Urothelium cell line (cell line): ENCODE measurements at regions not wholly inside any gene's neighbourhood (a gene's known extent, or its start where the extent isn't known, plus 50 kb on each side); places are given as distances from the start of the nearest gene placed in this dataset.

Experiments used
- DNase-seq: peaks from one replicate; pipeline ENCODE4 v3.0.0; 2011; ENCODE audit warnings: low spot score, mixed read lengths
- FAIRE-seq: peaks from 2 replicates; lab custom pipeline; 2011; peaks lifted over from hg19 to GRCh38; lab: Jason Lieb, UNC

DNA sequence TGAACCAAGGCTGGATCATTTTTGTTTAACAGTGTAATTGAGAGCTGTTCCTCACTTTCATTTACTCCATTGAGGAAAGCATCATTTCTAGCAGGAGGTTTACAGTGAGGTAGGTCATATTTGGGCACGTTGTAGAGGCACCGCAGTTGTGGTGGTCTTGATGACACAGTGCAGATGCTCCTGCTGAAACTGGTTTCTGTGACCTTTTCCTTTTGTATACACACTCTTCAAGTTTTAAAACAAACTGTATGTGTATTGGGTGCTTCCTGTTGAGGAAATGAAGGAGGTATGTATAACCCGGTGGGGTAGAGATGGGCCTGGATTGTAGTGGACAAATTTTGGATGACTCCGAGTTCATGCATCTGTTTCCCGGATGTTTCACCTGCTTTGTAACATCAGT, 456.3 kb upstream of the RGS6 start:
- DNase-seq, result no peak
- peak; percentile 83 for FAIRE-seq

DNA sequence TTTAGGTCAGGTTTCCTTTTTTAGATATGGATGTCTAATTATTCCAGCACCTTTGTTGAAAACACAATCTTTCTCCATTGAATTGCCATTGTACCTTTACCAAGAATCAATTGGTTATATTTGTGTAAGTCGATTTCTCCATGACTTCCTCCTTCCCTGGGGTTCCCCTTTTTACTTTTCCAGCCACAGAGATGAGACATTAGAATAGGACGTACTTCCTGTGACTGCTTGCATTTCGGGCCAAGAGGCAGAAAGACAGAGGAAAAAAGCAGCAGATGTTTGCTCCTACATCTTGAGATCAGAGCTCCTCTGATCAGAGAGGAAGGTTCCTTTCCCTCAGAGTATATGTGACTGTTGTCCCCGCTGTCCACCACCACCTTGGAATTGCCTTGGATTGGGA, 453.7 kb upstream of the RGS6 start:
- no peak for FAIRE-seq
- no peak for DNase-seq

DNA sequence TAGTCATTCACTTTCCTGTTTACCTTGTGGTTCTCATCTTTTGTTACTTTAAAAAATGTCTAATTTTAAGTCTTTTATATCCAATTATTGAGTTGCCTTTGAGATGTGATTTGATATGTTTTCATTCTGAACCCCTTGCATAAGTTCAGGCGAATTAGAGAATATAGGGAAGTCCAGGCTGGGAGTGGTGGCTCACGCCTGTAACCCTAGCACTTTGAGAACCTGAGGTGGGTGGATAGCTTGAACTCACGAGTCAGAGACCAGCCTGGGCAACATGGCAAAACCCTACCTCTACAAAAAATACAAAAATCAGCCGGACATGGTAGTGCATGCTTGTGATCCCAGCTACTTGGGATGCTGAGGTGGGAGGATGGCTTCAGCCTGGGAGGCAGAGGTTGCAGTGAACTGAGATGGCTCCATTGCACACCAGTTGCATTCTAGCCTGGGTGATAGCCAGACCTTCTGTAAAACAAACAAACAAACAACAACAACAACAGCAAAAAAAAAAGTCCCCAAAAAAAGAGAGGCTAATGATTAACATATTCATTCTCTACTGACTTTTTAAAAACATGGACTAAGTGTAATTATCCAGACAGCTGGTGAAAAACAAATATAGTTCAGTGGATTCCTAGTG, 451.1 kb upstream of the RGS6 start:
- DNase-seq, result no peak
- no peak for FAIRE-seq

DNA sequence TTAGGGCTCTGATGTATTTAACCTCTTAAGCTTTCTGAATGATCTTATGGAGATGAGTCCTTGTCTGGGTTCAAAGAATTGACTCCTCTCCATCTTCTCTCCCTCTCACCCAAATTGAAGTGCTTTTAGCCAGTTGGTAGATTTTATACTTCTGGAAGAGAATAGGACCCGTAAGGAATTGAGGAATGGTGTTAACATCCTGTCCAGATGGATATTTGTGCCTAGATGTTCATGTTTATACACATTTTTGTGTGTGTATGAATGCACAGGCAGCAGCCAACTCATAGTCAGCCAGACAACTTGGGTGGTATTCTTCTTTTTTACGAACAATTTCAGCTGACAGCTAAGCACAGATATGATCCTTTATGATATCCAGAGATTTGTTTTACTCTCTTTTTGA, 449.6 kb upstream of the RGS6 start:
- no peak for FAIRE-seq
- DNase-seq, result no peak

DNA sequence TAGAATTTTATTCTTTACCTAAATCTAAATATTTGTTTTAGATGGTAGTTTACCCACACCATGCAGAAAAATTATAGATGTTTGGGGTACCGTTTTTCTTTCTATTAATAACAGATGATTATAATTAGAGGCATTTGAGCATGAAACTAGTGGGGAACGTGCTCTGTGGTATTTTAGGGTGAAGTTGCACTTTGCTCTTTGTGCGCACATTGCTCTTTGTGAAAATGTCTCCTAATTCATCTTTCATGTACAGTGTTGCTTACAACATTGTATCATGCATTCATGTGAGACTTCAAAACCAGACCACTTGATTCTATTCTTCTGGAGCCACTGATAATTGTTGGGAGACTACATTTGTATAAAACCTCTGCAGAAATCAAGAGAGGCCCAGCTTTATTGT, 449.1 kb upstream of the RGS6 start:
- no peak for DNase-seq
- FAIRE-seq, result no peak

DNA sequence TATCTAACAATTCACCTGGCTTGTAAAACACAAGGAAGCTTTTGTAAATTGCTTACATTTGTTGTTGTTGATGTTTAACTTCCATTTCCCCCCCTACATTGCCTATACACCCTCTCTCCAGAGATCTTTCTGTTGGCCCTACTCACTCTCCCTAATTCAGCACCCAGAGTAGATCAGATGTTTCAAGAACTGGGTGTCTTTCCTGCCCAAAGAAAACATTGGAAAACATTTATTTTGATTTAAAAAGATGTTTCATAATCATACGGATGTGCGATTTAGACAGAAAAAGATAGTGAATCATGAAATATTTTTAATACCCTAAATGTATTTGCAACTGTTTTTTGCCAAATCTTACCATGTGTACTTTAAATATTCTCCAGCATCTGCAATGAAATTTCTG, 446.4 kb upstream of the RGS6 start:
- DNase-seq (no peak), FAIRE-seq (no peak)

DNA sequence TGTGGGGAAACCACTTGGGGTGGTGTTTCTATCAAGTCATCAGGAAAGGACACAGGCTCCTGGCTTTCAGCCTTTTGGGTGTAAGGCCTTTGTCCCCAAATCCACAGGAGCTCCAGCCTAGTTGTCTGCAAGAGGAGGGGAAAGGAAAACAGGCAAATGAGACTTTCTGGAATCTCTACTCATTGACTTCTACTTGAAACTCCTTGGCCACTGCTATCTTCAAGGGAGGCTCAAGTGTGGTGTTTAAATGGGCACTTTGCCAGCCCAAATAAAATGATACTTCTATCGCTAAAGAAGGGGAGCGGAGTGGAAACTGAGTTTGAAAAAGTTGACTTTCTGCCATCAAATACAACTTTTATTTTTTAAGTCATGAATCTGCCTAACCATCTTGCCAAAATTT, 445.9 kb upstream of the RGS6 start:
- DNase-seq, result no peak
- no peak for FAIRE-seq

DNA sequence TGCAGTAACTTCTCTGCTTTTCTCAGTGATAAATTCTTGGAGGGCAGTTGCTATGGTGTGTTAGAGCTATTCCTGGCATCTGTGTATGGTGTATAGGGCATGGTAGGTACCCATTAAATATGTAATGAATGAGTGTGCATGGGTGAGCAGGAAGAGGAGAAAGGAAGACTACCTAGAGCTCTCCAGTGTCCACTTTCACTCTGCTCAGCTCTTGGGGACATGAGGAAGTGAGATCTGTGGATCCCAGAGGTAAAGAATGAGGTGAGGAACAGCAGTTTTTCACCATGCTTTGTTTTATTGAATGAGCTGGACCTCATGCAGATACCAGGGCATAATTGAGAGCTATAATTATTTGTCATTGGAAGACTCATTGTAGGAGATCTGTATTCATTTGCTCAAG, 444.8 kb upstream of the RGS6 start:
- DNase-seq (no peak), FAIRE-seq (peak; percentile 42)

DNA sequence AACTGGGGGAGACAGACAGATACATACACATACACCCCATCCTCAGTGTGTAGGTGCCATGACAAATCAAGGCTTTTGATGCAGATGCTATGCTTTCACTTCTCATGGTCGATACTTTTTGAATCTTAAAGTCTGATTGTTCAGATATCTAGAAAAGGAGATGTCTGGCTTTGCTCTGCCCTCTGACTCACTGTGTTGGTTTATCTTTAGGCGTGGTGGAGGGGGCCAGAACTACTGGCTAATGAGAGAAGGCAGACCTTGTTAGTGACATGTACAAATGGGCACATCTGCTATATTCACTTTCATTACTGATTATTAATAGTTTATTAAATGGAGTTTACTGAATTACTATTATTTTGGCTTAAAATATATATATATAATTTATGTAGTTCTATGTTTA, 444.3 kb upstream of the RGS6 start:
- FAIRE-seq, result no peak
- no peak for DNase-seq

DNA sequence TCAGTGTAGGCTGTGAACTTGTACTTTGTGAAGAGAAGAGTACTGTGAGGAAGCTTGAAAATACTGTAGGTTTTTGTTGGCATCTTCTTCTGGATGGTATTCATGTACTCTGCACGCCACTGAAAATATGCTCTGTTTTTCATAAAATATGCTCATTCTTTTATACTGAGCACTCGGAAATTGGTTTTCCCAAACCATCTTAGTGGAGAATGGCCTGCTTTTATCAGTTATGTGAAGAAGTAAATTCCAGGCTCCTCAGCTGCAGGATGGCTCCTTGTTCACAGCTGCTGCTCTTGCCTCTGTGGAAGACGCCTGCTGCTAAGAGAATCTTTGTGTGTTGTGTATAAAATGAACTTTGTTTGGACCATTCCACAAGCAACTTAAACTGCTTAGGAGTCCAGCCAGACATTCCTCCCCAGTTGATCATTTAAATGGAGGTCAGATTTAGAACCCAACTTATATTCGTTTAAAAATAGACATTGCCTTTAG, 443.5 kb upstream of the RGS6 start:
- no peak for DNase-seq
- peak; percentile 13 for FAIRE-seq

DNA sequence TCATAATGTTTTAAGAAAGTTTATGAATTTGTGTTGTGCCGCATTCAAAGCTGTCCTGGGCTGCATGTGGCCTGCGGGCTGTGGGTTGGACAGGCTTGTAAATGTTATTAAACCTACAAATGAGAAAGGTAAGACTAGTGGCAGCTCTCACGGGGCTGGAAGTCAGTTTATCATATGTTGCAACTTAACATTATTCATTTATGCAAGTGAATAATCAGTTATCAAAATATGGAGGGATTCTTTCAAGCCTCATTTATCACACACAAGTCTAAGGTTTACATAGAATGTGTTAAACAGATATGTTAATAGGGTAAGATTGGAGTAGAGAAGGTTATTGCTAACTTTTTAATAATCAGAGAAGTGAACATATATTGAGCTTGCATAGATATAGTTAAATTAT, 442.5 kb upstream of the RGS6 start:
- no peak for FAIRE-seq
- no peak for DNase-seq

DNA sequence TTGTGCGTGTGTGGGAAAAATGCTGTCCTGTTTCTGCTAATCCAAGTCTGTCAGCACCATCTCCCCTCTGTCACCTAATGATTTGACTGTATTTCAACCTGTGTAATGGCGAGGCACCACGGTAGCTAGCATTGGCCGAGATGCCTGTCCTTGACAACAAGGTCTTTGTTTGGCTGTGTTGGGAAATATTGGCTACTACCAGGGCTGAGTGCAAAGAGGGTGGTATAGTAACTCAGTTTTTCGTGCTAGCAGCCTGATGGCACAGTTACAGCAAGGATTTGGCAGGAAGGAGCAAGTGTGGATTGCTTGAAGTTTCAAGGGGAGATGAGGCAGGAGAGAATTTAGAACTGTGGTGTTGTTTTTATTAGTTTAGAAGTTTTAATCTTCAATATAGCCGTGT, 440.3 kb upstream of the RGS6 start:
- FAIRE-seq (no peak), DNase-seq (no peak)

DNA sequence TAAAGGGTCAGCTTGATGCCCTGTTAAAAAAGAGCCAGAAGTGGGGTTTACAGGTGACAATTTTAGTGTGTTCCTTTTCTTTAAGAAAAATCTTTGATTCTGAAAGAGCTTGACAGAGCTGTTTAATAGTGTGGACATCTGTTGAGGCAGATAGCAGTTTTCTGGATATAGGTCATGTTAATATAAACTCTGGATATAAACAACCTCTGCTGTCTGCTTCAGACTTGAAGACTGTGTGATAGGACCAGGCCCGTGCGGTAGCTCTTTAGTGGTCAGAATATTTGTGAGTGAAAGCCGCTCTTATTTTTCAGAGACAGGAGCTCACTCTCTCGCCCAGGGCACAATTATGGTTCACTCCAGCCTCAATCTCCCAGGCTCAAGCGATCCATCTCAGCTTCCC, 439.9 kb upstream of the RGS6 start:
- no peak for DNase-seq
- no peak for FAIRE-seq

DNA sequence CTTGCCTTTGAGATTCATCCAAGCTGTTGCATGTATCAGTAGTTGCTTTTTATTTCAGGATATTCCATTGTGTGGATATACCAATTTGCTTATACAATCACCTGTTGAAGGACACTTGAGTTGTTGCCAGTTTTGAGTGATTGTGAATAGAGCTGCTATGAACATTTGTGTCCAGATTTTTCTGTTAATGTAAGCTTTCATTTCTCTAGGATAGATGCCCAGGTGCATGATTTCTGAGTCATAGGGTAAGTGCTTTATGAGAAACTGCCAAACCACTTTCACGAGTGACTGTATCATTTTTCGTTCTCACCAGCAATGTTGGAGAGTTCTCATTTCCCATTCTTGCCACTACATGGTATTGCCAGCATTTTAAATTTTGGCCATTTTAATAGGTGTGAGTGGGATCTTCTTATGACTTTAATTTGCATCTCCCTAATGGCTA, 434.6 kb upstream of the RGS6 start:
- peak; percentile 24 for DNase-seq
- FAIRE-seq, result no peak

DNA sequence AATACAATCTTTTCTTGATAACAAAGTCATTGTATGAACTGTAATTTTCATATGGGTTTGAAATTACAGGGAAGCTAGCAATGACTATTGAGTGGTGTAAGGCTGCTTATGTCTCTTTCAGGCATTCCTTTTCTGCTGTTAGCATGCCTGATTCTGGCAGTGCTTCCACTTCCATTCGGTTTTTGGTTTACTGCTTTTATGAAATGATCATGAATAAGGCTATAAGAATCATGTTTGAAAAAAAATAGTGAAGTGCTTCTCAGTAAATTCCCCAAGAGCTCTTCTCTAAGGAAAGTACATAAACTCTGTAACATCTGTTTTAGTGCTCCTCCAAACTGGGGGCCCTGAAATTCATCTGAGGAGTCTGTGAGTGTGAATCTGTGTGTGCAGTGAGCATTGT, 434.0 kb upstream of the RGS6 start:
- DNase-seq (no peak), FAIRE-seq (no peak)

DNA sequence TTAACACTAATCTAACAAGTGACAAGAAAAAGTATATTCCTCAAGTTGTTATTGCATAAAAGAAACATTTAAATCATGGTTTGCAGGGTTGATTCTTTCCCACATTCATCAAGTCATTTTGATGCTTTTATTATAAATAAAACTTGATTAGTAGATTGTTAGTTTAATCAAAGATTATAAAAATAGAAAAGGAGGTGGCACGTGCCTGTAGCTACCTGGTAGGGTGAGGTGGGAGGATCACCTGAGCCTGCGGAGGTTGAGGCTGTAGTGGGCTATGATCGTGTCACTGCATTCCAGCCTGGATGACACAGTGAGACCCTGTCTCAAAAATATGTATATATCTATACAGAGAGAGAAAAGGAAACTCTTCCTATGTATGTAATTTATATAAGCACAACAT, 433.2 kb upstream of the RGS6 start:
- DNase-seq (no peak), FAIRE-seq (peak; percentile 63)

DNA sequence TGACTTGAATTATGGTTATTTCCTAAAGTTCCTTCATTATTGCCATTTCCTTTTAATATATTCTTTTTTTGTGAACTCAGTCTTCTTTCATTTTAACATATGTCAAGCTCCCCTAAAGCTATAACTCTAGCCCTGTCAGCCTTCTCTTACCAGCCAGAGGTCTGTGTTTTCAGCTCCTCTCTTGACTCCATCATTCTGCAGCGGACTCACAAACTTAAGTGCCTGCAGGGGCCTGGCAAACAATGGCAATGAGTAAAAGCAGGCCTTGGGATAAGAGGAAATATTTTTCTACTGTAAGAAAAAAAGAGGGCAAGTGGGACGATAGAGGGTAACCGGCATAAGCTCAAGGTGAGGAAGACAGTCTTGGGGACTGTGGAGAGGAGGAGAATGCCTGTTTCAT, 424.5 kb upstream of the RGS6 start:
- DNase-seq (no peak), FAIRE-seq (no peak)

DNA sequence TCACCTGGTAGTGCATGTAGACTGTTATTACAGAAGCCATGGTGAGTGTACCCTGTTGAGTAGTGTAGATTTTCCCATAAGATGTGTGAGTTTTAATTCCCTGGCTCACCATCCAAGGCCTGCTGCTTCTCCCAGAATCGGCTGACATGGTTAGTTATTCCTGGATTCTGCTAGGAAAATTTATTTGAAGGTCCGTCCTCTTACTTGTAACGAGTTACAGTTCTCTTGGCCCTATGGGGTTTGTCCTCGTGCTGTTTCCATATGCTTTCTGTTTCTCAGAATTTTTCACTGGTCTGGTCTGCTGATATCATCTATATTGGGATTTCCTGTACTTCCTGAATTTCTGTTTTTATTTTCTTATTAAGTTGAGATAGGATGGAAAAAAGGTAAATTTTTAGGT, 423.3 kb upstream of the RGS6 start:
- FAIRE-seq (no peak), DNase-seq (no peak)

DNA sequence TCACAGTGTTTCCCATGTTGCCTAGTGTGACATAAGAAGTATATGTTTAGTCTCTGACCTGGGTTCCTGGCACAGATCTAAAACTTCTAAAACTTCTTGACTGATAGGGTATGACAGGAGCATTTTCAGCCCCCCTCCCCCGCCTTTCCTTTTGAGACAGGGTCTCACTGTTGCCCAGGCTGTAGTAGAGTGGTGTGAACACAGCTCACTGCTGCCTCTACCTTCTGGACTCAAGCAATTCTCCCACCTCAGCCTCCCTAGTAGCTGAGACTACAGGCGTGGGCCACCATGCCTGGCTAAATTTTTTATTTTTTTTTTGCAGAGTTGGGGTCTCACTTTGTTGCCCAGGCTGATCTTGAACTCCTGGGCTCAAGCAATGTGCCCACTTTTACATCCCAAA, 421.1 kb upstream of the RGS6 start:
- DNase-seq, result no peak
- no peak for FAIRE-seq

DNA sequence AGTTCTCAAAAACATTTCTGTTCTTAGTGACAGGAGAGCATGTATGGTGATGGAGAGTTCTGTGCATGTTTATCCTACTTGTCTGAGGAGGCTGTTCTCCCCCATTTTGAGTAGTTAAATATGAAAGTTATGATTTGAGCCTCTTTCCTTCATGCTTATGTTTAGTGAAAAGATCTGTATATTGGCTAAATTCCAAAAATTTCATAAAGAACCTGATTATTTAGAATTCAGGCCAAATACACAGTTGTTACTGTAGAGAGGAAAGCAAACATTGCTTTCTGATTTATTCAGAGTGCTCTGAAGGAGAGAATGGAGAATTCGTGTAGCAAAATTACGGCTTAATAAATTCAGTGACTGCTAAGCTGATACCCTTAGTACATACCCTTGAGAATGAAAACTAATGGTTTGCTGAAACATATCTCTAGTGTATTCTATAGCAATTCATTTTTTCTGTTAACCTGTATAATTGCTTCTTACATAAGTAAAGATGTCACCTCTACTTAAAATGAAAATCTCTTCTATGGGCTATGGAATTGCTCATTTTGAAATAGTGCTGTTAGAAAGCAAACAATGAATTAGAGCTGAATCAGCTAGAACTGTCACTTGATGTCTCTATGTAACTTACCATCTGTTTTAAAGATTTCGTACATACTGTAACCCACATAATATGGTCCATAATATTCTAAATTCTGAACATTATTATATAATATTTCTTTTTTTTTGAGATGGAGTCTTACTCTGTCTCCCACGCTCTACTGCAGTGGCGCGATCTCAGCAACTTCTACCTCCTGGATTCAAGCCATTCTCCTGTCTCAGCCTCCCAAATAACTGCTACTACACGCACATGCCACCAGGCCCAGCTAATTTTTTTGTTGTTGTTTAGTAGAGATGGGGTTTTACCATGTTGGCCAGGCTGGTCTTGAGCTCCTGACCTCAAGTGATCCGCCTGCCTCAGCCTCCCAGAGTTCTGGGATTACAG, 417.0 kb upstream of the RGS6 start:
- FAIRE-seq (no peak), DNase-seq (no peak)

DNA sequence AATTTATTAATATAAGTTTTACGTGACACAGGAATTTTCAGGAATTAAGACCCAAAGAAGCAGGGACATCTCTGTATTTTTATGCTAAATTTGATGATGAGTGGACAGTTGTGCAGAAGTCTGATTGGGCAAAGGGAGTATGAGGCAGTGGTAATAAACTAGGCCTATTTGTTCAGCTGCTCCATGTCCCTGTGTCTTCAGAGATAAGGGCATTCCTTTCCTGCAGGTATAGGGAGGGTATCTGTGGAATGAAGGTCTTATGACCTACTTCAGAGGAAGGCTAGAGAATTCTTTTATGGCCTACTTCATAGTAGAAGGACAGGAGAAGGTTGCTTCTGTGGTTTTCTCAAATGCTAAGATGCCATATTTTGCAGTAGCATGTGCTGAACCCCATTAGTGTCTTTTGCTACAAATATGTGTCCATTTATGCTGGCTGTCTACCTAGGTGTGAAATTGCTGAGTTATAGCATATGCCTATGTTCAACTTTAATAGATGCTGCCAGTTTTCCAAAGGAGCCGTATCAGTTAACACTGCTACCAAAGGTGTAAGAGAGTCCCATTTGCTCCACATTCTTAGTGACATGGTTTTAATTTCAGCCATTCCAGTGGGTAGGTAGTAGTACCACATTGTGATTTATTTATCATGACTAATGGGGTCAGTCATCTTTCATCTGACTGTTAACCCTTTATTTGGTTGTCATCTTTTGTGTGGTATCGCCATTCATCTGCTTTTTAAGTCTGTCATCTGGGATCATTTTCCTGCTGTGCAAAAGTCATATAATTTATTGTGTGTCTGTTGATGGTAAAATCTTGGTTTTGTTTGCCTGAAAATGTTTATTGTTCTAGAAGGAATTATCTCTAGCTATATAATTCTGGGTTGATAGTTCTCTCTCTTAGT, 410.7 kb upstream of the RGS6 start:
- DNase-seq (peak; percentile 14), FAIRE-seq (peak; percentile 97)
